ENCODE measurements at regions not wholly inside any gene's neighbourhood (a gene's known extent, or its start where the extent isn't known, plus 50 kb on each side); places are given as distances from the start of the nearest gene placed in this dataset.

- H3K27ac Mint-ChIP-seq: peak overlapping the region; percentile 12; the same call in 1 of the 2 replicates
- no peaks in the 10 kb centered on the region for H3K27me3 Mint-ChIP-seq (ENCODE audit: low read depth)
- H3K4me3 Mint-ChIP-seq: no peak overlapping the region
- no peak for ATAC-seq
- TF ChIP-seq GTF2I (CRISPR knock-in tag; conservative IDR thresholded peaks at IDR 0.05) (no peak), ELF4 (CRISPR knock-in tag; IDR thresholded peaks at IDR 0.05; ENCODE audit: low read depth) (no peak), EMX1 (CRISPR knock-in tag; IDR thresholded peaks at IDR 0.05) (no peak), HMGXB4 (CRISPR knock-in tag; IDR thresholded peaks at IDR 0.05) (no peak), RORB (CRISPR knock-in tag; IDR thresholded peaks at IDR 0.05) (no peak), ATF3 (CRISPR knock-in tag; conservative IDR thresholded peaks at IDR 0.05) (no peak), ZNF281 (CRISPR knock-in tag; IDR thresholded peaks at IDR 0.05) (no peak), FOXP4 (CRISPR knock-in tag; IDR thresholded peaks at IDR 0.05) (no peak)
- TF ChIP-seq, protein P1, sequence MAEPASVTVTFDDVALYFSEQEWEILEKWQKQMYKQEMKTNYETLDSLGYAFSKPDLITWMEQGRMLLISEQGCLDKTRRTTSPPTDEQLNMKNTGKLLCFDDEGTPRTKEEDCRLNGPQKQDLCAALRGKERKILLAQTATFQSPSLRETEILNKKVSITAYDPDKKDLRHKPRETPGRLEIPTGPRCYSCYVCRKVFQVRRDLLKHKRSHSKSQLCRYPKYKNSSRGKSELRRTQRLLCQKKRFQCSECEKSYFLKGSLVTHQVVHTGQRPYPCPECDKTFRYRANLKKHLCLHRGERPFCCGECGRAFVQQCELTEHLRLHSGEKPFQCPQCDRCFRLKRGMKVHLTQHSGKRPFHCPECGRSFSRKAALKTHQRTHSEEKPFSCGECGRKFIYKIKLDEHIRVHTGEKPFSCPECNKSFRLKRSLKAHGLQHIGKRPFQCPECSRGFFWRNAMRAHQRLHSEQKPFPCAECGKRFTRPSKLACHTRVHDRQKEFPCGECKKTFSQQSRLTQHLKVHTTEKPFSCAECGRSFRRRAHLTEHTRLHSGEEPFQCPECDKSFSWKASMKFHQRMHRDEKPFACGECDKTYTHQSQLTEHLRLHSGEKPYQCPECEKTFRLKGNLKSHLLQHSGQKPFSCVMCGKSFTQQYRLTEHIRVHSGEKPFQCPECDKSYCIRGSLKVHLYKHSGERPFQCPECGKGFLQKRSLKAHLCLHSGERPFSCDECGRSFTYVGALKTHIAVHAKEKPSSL (CRISPR knock-in tag; conservative IDR thresholded peaks at IDR 0.05): no peak
- TF ChIP-seq, protein P2, sequence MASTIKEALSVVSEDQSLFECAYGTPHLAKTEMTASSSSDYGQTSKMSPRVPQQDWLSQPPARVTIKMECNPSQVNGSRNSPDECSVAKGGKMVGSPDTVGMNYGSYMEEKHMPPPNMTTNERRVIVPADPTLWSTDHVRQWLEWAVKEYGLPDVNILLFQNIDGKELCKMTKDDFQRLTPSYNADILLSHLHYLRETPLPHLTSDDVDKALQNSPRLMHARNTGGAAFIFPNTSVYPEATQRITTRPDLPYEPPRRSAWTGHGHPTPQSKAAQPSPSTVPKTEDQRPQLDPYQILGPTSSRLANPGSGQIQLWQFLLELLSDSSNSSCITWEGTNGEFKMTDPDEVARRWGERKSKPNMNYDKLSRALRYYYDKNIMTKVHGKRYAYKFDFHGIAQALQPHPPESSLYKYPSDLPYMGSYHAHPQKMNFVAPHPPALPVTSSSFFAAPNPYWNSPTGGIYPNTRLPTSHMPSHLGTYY (CRISPR knock-in tag; IDR thresholded peaks at IDR 0.05): no peak
- TF ChIP-seq, protein P3, sequence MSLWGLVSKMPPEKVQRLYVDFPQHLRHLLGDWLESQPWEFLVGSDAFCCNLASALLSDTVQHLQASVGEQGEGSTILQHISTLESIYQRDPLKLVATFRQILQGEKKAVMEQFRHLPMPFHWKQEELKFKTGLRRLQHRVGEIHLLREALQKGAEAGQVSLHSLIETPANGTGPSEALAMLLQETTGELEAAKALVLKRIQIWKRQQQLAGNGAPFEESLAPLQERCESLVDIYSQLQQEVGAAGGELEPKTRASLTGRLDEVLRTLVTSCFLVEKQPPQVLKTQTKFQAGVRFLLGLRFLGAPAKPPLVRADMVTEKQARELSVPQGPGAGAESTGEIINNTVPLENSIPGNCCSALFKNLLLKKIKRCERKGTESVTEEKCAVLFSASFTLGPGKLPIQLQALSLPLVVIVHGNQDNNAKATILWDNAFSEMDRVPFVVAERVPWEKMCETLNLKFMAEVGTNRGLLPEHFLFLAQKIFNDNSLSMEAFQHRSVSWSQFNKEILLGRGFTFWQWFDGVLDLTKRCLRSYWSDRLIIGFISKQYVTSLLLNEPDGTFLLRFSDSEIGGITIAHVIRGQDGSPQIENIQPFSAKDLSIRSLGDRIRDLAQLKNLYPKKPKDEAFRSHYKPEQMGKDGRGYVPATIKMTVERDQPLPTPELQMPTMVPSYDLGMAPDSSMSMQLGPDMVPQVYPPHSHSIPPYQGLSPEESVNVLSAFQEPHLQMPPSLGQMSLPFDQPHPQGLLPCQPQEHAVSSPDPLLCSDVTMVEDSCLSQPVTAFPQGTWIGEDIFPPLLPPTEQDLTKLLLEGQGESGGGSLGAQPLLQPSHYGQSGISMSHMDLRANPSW (CRISPR knock-in tag; conservative IDR thresholded peaks at IDR 0.05; ENCODE audit: low read depth): no peak
- H3K4me1 Mint-ChIP-seq: peaks cover 30% of the 10 kb centered on the region
- H3K36me3 Mint-ChIP-seq: peaks cover 20% of the 10 kb centered on the region
- ChIA-PET POLR2A (no interaction called here), CTCF (no interaction called here)
- DNase-seq (ENCODE audit: low spot score): no peak
- H3K9me3 Mint-ChIP-seq: peaks cover 19% of the 10 kb centered on the region
Measured at GRCh38 chr2:62369541-62370202, 136.3 kb downstream of the TMEM17 start.

All from WTC11 (cell line).